ENCODE measurements at regions not wholly inside any gene's neighbourhood (a gene's known extent, or its start where the extent isn't known, plus 50 kb on each side); places are given as distances from the start of the nearest gene placed in this dataset.

GRCh38 chr2:18464913-18465312, 95.5 kb downstream of the RDH14 start:
- DNase-seq: no peak

GRCh38 chr2:18456026-18456425, 104.4 kb downstream of the RDH14 start:
- DNase-seq: no peak

DNA sequence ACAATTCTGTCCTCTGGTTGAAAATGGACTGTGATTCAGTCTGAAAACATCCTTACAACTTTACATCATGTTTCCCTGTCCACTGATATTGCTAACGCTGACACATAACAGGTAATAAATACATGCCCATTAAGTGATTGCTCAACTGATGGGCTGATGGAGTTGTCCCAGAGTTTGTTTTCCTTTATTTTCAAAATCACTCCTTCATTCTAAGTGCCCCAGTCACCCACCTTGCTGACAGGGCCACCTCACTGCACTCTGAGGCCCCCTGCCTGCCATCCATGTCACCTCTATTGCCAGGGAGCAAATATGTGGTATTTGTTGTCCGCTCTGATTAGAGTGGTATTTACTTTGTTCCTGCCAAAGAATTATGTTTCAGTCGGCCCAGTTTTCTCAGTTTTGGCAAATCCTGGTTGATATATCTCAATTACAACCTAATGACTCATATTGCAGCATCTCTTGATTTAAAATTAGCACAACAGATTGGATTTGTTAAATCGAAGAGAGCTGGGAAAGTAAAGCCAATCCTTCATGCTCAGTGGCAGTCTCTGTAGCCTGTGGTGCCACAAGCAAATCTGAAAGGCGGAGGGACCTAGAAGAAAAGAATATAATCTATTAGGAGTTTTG, 105.1 kb downstream of the RDH14 start:
- DNase-seq: no peak

GRCh38 chr2:18454692-18455235, 105.7 kb downstream of the RDH14 start:
- no peak for DNase-seq

GRCh38 chr2:18446715-18447114, 113.7 kb downstream of the RDH14 start:
- no peak for DNase-seq

DNA sequence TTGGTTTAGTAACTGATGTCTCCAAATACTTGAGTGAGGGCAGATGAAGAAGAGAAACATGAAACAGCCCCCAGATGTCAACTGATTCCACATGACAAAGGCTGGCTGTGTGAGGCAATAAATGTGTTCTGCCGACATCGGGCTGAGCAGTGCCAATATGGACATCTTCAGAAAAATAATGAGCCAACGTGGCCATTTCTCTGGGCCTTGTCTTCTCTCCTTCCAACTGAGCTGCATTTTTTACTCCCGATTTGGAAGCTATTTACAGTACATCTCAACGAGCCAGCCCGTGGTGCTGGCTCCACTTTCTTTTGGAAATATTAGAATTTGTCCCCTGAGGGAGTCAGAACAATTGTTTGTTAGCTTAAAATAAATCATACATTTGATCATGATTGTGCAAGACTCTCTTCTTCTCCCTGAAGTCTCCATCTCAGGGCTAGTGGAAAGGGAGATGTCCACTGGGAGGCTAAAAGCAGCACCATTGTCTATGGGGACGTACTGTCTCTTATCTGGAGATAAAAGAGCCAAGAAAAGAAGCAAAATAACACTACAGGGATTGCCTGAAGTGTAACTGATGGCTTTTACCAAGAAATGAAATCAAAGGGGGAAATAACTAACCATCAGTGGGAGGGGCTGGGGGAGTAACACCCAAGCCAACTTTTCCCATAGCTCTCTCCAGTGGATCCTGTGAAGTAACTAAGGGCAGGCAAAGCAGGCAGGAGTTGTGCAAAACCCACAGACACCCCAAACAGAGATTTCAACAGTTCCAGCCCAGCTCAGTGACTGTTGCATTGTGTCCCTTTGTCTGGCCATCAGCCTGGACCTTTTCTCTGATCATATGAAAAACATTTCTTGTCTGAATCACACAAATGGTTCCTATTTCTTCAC, 114.8 kb downstream of the RDH14 start:
- no peak for DNase-seq

DNA sequence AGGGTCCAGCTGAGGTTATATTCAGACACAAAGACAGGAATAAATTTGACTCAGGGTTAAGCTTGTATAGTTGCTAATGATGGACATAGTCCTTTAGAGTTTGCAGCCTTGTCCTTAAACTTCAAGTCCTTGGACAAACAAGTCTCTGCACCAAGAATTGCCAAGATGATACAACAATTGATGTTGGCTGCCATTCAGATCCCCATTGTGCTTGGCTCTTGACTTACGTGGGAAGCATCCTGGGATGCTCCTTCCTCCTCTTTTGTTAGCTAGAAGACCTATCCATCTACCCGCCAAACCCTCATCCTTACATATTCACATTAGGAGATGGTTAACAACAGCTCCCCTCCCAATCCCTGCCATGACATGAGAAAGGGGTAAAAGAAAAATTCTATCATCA, 115.6 kb downstream of the RDH14 start:
- DNase-seq: no peak

DNA sequence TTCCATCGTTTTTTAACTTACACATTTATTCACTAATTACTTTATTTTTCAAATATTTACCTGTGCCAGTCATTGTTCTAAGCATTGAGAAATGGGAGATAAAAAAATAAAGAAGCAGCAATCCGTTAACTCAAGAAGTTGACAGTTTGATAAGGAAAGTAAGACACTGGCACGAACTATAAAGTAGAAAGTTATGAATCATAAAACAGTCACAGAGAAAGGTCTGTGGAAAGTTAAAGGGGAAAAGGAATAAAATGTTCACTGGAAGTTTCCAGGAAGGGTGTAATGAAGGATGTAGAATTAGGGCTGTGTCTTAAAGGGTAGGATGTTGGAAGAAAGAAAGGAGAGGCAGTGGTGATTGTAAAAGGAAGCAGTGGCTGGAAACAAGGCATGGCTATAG, 118.9 kb downstream of the RDH14 start:
- DNase-seq: no peak

DNA sequence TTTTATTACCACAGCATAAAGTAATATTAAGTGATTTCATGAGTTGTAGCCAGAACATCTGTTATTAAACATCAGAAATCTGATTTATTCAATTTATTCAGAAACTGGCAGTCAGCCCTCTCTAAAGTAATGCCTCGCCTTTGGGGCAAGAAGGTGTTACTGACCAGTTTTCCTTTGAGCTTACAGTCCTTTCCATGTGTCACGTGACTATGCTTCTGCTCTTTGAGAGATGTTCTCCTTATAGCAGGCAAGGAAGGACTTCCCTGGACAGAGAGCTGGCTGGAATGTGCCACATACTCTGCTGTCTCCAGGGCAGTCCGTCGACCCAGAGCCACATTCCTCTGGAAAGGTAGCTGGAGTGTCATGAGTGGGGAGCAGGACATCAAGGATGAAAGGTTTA, 119.7 kb downstream of the RDH14 start:
- DNase-seq: no peak

DNA sequence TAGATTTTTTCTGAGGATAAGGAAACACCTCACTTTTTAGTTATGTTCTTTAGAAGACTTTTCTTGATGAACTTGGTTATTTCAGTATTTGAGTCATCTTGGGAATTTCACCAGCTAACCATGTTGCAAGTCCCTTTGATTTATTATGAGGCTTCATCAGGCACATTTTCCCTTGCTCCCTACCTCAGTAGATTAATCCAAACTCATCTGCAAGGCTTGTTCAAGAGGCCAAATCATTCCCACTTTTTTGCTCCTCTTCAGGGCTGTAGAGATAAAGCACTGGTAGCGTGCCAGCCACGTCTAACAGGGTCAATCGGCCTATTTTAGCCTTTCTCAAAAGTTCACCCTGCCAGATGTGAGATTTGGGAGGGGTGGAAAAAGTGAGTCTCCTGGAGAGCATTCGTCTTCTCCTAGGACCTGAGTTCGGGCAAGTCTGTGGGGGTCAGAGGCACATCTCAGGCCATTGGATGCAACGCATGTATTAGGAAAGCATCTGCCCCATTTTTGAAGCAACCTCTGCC, 120.3 kb downstream of the RDH14 start:
- DNase-seq: no peak

GRCh38 chr2:18439716-18440115, 120.7 kb downstream of the RDH14 start:
- DNase-seq: no peak

DNA sequence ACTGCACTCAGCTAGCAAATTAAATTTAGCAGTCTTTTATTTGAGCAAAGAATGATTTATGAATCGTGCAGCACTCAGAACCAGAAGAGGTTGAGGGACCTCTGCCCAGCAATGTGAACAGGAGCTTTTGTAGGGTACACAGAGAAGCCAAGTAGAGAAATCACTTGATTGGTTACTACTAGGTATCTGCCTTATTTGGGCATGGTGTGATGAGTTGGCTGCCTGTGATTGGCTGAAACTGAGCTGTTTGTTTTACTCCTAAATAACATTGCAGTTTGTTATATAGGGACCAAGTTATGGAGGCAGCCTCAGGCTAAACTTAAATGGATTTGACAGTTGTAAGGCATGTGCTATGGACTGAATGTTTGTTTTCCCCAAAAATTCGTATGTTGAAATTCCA, 122.5 kb downstream of the RDH14 start:
- no peak for DNase-seq

DNA sequence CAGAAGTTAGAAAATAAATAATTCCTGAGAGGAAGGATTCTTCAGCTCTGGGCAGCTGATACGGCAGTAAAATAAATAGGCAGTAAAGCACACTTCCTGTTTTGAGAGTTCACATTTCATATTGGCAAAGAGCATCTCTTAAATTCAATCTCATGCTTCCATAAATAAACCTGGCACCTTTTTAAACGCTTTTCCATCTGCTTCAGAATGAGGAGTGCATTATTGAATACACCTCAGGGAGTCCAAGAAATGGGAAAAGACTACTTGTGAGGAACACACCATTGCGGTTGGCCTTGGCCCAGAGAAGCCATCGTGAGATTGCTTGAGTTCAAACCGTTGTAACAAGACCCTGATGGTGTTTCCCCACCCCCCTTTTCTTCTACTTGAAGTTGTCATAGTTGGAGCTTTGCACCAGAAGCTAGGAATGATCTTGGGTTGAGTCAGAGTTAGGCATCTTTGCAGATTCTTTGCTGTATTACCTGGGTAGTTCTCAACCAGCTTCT, 123.9 kb downstream of the RDH14 start:
- no peak for DNase-seq

- DNase-seq: no peak
These were observed 124.9 kb downstream of the RDH14 start for GRCh38 chr2:18435426-18436037.

GRCh38 chr2:18433872-18434271, 126.6 kb downstream of the RDH14 start:
- no peak for DNase-seq

- DNase-seq: no peak
These were observed 127.5 kb downstream of the RDH14 start for GRCh38 chr2:18432999-18433398.

GRCh38 chr2:18430996-18431748, 129.3 kb downstream of the RDH14 start:
- no peak for DNase-seq

GRCh38 chr2:18428516-18428915, 131.9 kb downstream of the RDH14 start:
- DNase-seq: no peak

GRCh38 chr2:18427762-18428161, 132.7 kb downstream of the RDH14 start:
- no peak for DNase-seq

DNA sequence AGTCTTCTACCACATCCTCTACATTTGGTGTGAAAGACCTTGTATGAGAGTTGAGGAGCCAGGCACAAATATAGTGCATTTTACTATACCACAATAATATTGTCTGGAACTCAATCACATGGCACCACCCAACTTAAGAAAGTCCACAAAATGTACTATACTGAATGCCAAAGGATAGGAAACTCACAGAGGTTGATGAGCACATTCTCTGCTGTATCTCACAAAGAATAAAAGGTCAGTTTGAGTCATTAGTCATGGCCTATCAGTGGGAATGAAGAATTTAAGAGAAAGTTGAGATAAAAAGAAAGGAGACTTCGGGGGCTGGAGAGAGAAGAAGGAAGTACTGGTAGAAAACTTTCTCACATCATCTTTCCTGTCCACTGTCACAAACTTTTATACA, 134.3 kb downstream of the RDH14 start:
- no peak for DNase-seq

GRCh38 chr2:18425210-18425703, 135.2 kb downstream of the RDH14 start:
- DNase-seq: no peak

GRCh38 chr2:18423636-18424035, 136.8 kb downstream of the RDH14 start:
- DNase-seq: no peak

Measured in SIG-M5 (cell line).